Astrocyte (in vitro differentiated cells and primary cell): ENCODE measurements at regions not wholly inside any gene's neighbourhood (a gene's known extent, or its start where the extent isn't known, plus 50 kb on each side); places are given as distances from the start of the nearest gene placed in this dataset.

Experiments used
- CTCF ChIP-seq: IDR thresholded peaks from 2 replicates; pipeline ENCODE4 v1.5.1; 2011; ENCODE audit warnings: low read depth, mild to moderate bottlenecking, inconsistent platforms, low read length, moderate library complexity; ENCODE audit not compliant: insufficient read depth
- EZH2 ChIP-seq: IDR thresholded peaks from 2 replicates; pipeline ENCODE4 v1.6.1; 2012; ENCODE audit warnings: mild to moderate bottlenecking, low read length, inconsistent platforms; ENCODE audit not compliant: insufficient read depth

- TF ChIP-seq CTCF, result no peak
- TF ChIP-seq EZH2, result no peak
Observed at GRCh38 chr14:95603415-95603814, 68.6 kb downstream of the GLRX5 start.
